Caco-2 (cell line): ENCODE measurements at regions not wholly inside any gene's neighbourhood (a gene's known extent, or its start where the extent isn't known, plus 50 kb on each side); places are given as distances from the start of the nearest gene placed in this dataset.

ENCODE experiments used
- BruUV-seq: library from RNA; stranded (reverse); fragments of 400-500 nt; replicated peaks from 2 replicates; lab custom pipeline; 2021; lab: Mats Ljungman, UMichigan
- CTCF ChIA-PET: fragments of 300-600 bp; sonication (Branson Sonifier 250); formaldehyde crosslinking; loops from one replicate; lab custom pipeline; 2022; ENCODE audit warnings: antibody characterized with exemption; lab: Charles Lee
- POLR2A ChIA-PET: fragments of 300-600 bp; sonication (Branson Sonifier 250); formaldehyde crosslinking; loops from one replicate; lab custom pipeline; 2022; ENCODE audit warnings: antibody characterized with exemption; lab: Charles Lee
- DNase-seq, 2 experiments: peaks; one replicate each; pipeline versions ENCODE4 v3.0.0 to v3.0.0-alpha.2; 2020 to 2022
- H3K27me3 ChIP-seq: replicated peaks from 2 replicates; pipeline ENCODE4 v1.6.0; 2011; ENCODE audit warnings: low read length; ENCODE audit not compliant: control insufficient read depth, insufficient read depth
- H3K36me3 ChIP-seq: 2 replicates; pipeline ENCODE4 v1.5.1; 2011; ENCODE audit warnings: low read length; ENCODE audit not compliant: control insufficient read depth, insufficient read depth
- H3K4me1 ChIP-seq: fragments of 250-450 bp; sonication (Bioruptor Pico); 2 replicates; pipeline ENCODE4 v1.5.1; 2020; ENCODE audit warnings: mild to moderate bottlenecking
- H3K4me3 ChIP-seq: 2 replicates; pipeline ENCODE4 v1.5.1; 2011; ENCODE audit warnings: low read depth, mild to moderate bottlenecking, control low read depth, low read length
- H3K9me3 ChIP-seq: fragments of 250-450 bp; sonication (Bioruptor Pico); 2 replicates; pipeline ENCODE4 v1.5.1; 2020; ENCODE audit warnings: mild to moderate bottlenecking, moderate library complexity
- H3K27ac Mint-ChIP-seq: one replicate; pipeline ENCODE4 v1.8.0; 2022; ENCODE audit warnings: mixed read lengths; ENCODE audit not compliant: unreplicated experiment
- H3K27me3 Mint-ChIP-seq: one replicate; pipeline ENCODE4 v1.8.0; 2022; ENCODE audit warnings: mixed read lengths; ENCODE audit not compliant: insufficient read depth, unreplicated experiment
- H3K36me3 Mint-ChIP-seq: one replicate; pipeline ENCODE4 v1.8.0; 2022; ENCODE audit warnings: mild to moderate bottlenecking, mixed read lengths; ENCODE audit not compliant: insufficient read depth, unreplicated experiment
- H3K4me1 Mint-ChIP-seq: one replicate; pipeline ENCODE4 v1.8.0; 2022; ENCODE audit warnings: low read depth, mixed read lengths; ENCODE audit not compliant: unreplicated experiment
- H3K4me3 Mint-ChIP-seq: one replicate; pipeline ENCODE4 v1.8.0; 2022; ENCODE audit warnings: mild to moderate bottlenecking, moderate library complexity, mixed read lengths; ENCODE audit not compliant: unreplicated experiment
- H3K9me3 Mint-ChIP-seq: one replicate; pipeline ENCODE4 v1.8.0; 2022; ENCODE audit warnings: mixed read lengths; ENCODE audit not compliant: unreplicated experiment
- CTCF ChIP-seq, 2 experiments: fragments of 200-600 bp in 1 of 2; IDR thresholded peaks; 1 replicate in 1 of 2; 2 replicates in 1 of 2; pipeline versions ENCODE4 v1.5.1 to v1.8.0; 2011 to 2022; ENCODE audit warnings: antibody characterized with exemption in 1 of 2, control low read depth in 1 of 2, inconsistent platforms in 1 of 2, low read depth in 1 of 2, low read length in 1 of 2, mild to moderate bottlenecking in 1 of 2, moderate library complexity in 1 of 2; ENCODE audit not compliant: insufficient read depth in 1 of 2, severe bottlenecking in 1 of 2, unreplicated experiment in 1 of 2
- intact Hi-C: fragments of 100-400 bp; cut with micrococcal nuclease; formaldehyde crosslinking; loops from one replicate; pipeline ENCODE4 v1.10.0; 2022; ENCODE audit not compliant: unreplicated experiment

GRCh38 chr13:86660090-86660489 lies 860.9 kb upstream of the SLITRK6 start:
- intact Hi-C loops = no loop called here
- Mint-ChIP-seq H3K27me3 (no peaks in the 10 kb centered on the region), H3K27ac (no peak overlapping the region), H3K4me1 (no peaks in the 10 kb centered on the region), H3K36me3 (no peaks in the 10 kb centered on the region), H3K9me3 (no peaks in the 10 kb centered on the region), H3K4me3 (no peak overlapping the region)
- Histone ChIP-seq H3K4me1 (no peaks in the 10 kb centered on the region), H3K9me3 (no peaks in the 10 kb centered on the region), H3K27me3 (no peaks in the 10 kb centered on the region), H3K4me3 (no peak overlapping the region), H3K36me3 (no peaks in the 10 kb centered on the region)
- TF ChIP-seq CTCF (IDR thresholded peaks at IDR 0.05; ENCODE audit: insufficient read depth in 1 of 2, low read depth in 1 of 2, low read length in 1 of 2, severe bottlenecking in 1 of 2, unreplicated experiment in 1 of 2) = no peak
- DNase-seq = no peak
- ChIA-PET POLR2A (no interaction called here), CTCF (no interaction called here)
- no TSS peak for BruUV-seq

GRCh38 chr13:86665842-86666241 lies 866.6 kb upstream of the SLITRK6 start:
- no peak for DNase-seq
- Histone ChIP-seq H3K9me3 (no peaks in the 10 kb centered on the region), H3K36me3 (no peaks in the 10 kb centered on the region), H3K27me3 (no peaks in the 10 kb centered on the region), H3K4me1 (no peaks in the 10 kb centered on the region), H3K4me3 (no peak overlapping the region)
- H3K9me3 Mint-ChIP-seq = no peaks in the 10 kb centered on the region
- TF ChIP-seq CTCF (IDR thresholded peaks at IDR 0.05; ENCODE audit: insufficient read depth in 1 of 2, low read depth in 1 of 2, low read length in 1 of 2, severe bottlenecking in 1 of 2, unreplicated experiment in 1 of 2) = no peak
- intact Hi-C loops = no loop called here
- POLR2A ChIA-PET = no interaction called here
- CTCF ChIA-PET = no interaction called here
- H3K4me3 Mint-ChIP-seq = no peak overlapping the region
- no peaks in the 10 kb centered on the region for H3K27me3 Mint-ChIP-seq
- no peaks in the 10 kb centered on the region for H3K4me1 Mint-ChIP-seq
- no peaks in the 10 kb centered on the region for H3K36me3 Mint-ChIP-seq
- H3K27ac Mint-ChIP-seq = no peak overlapping the region
- BruUV-seq = no TSS peak

DNA sequence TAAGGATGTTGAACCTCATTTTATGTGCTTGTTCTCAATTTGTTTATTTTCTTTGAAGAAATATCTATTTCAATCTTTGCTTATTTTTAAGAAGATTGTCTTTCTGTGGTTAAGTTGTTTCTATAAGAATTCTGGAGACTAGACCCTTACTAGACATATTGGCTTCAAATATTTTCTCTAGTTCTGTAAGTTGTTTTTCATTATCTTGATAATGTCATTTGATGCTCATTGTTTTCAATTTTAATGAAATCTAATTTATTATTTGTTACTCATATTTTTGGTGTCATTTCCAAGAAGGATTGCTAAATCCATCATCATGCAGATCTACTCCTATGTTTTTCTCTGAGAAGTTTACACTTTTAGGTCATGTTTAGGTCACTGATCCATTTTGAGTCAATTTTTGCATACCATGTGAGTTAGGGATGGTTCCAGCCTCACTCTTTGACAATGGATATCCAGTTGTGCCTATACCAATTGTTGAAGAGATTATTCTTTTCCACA lies 874.8 kb upstream of the SLITRK6 start:
- intact Hi-C loops = no loop called here
- H3K4me3 ChIP-seq = no peak overlapping the region

More for the DNA sequence above, 874.8 kb upstream of the SLITRK6 start:
- no peak overlapping the region for H3K4me3 Mint-ChIP-seq
- Histone ChIP-seq H3K36me3 (no peaks in the 10 kb centered on the region), H3K27me3 (no peaks in the 10 kb centered on the region), H3K9me3 (no peaks in the 10 kb centered on the region), H3K4me1 (no peaks in the 10 kb centered on the region)
- H3K27me3 Mint-ChIP-seq = no peaks in the 10 kb centered on the region
- POLR2A ChIA-PET = no interaction called here
- no peak overlapping the region for H3K27ac Mint-ChIP-seq
- CTCF ChIA-PET = no interaction called here
- DNase-seq = no peak
- H3K9me3 Mint-ChIP-seq = no peaks in the 10 kb centered on the region
- H3K4me1 Mint-ChIP-seq = no peaks in the 10 kb centered on the region
- BruUV-seq = no TSS peak
- no peaks in the 10 kb centered on the region for H3K36me3 Mint-ChIP-seq
- no peak for TF ChIP-seq CTCF (IDR thresholded peaks at IDR 0.05; ENCODE audit: insufficient read depth in 1 of 2, low read depth in 1 of 2, low read length in 1 of 2, severe bottlenecking in 1 of 2, unreplicated experiment in 1 of 2)
